HFF-Myc (cell line): ENCODE measurements at regions not wholly inside any gene's neighbourhood (a gene's known extent, or its start where the extent isn't known, plus 50 kb on each side); places are given as distances from the start of the nearest gene placed in this dataset.

ENCODE experiments used
- DNase-seq: peaks from one replicate; pipeline ENCODE4 v3.0.0-alpha.2; 2011; ENCODE audit warnings: low read depth; ENCODE audit errors: extremely low read depth
- H3K4me3 ChIP-seq: replicated peaks from 2 replicates; pipeline ENCODE4 v1.5.1; 2011; ENCODE audit warnings: low read depth, mild to moderate bottlenecking, control low read depth, low read length
- CTCF ChIP-seq: IDR thresholded peaks from 2 replicates; pipeline ENCODE4 v1.5.1; 2012; ENCODE audit warnings: mild to moderate bottlenecking, low read depth, low read length, control low read depth; ENCODE audit errors: missing control alignments

GRCh38 chr5:173378727-173379126, 50.5 kb upstream of the STC2 start:
- TF ChIP-seq CTCF = no peak
- no peak for DNase-seq
- H3K4me3 ChIP-seq = no peak overlapping the region
